ENCODE measurements at regions not wholly inside any gene's neighbourhood (a gene's known extent, or its start where the extent isn't known, plus 50 kb on each side); places are given as distances from the start of the nearest gene placed in this dataset.

- TF ChIP-seq CTCF (conservative IDR thresholded peaks at IDR 0.05; ENCODE audit: low read length) (no peak), EZH2phosphoT487 (IDR thresholded peaks at IDR 0.05; ENCODE audit: borderline replicate concordance, low read depth, low read length) (no peak)
These were observed 123.0 kb upstream of the PTBP2 start for GRCh38 chr1:96598416-96599168.

Data from OCI-LY7 (cell line).